Trophoblast cell (in vitro differentiated cells and primary cell): ENCODE measurements at regions not wholly inside any gene's neighbourhood (a gene's known extent, or its start where the extent isn't known, plus 50 kb on each side); places are given as distances from the start of the nearest gene placed in this dataset.

Source experiments
- DNase-seq, 2 donors: peaks; one replicate each; pipeline ENCODE4 v3.0.0-alpha.2; 2016
- H2AFZ ChIP-seq: 2 replicates; pipeline ENCODE4 v1.6.1; 2013; ENCODE audit warnings: low read length, moderate library complexity, mild to moderate bottlenecking; ENCODE audit not compliant: insufficient read depth, poor library complexity
- H2AK5ac ChIP-seq: 2 replicates; pipeline ENCODE4 v1.6.1; 2013; ENCODE audit warnings: mild to moderate bottlenecking, low read length
- H2BK120ac ChIP-seq: 2 replicates; pipeline ENCODE4 v1.6.1; 2013; ENCODE audit warnings: low read length, mild to moderate bottlenecking, moderate library complexity; ENCODE audit not compliant: insufficient read depth, poor library complexity
- H2BK12ac ChIP-seq: 2 replicates; pipeline ENCODE4 v1.6.1; 2013; ENCODE audit warnings: mild to moderate bottlenecking, low read length, moderate library complexity
- H2BK5ac ChIP-seq: 2 replicates; pipeline ENCODE4 v1.6.1; 2013; ENCODE audit warnings: low read length, low read depth, moderate library complexity, mild to moderate bottlenecking; ENCODE audit not compliant: poor library complexity
- H3K14ac ChIP-seq: 2 replicates; pipeline ENCODE4 v1.6.1; 2013; ENCODE audit warnings: mild to moderate bottlenecking, low read length
- H3K18ac ChIP-seq: 2 replicates; pipeline ENCODE4 v1.6.1; 2013; ENCODE audit warnings: mild to moderate bottlenecking, low read length
- H3K23ac ChIP-seq: 2 replicates; pipeline ENCODE4 v1.6.1; 2013; ENCODE audit warnings: low read length
- H3K27ac ChIP-seq: 2 replicates; pipeline ENCODE4 v1.5.1; 2013; ENCODE audit warnings: low read depth, mild to moderate bottlenecking, inconsistent platforms, low read length, moderate library complexity
- H3K27me3 ChIP-seq: 2 replicates; pipeline ENCODE4 v1.6.1; 2013; ENCODE audit warnings: inconsistent platforms, mild to moderate bottlenecking, low read length, moderate library complexity; ENCODE audit not compliant: insufficient read depth
- H3K36me3 ChIP-seq, 2 experiments: 1 replicate in 1 of 2; 2 replicates in 1 of 2; pipeline ENCODE4 v1.6.1; 2013; ENCODE audit warnings: low read length in 2 of 2, mild to moderate bottlenecking in 2 of 2, moderate library complexity in 1 of 2; ENCODE audit not compliant: insufficient read depth in 2 of 2, control insufficient read depth in 1 of 2
- H3K4ac ChIP-seq: 2 replicates; pipeline ENCODE4 v1.6.1; 2013; ENCODE audit warnings: low read depth, mild to moderate bottlenecking, low read length, moderate library complexity
- H3K4me1 ChIP-seq, 2 experiments: 1 replicate in 1 of 2; 2 replicates in 1 of 2; pipeline ENCODE4 v1.6.1; 2013; ENCODE audit warnings: low read length in 2 of 2, mild to moderate bottlenecking in 2 of 2, moderate library complexity in 1 of 2; ENCODE audit not compliant: insufficient read depth in 2 of 2, control insufficient read depth in 1 of 2
- H3K4me2 ChIP-seq: 2 replicates; pipeline ENCODE4 v1.6.1; 2013; ENCODE audit warnings: inconsistent platforms, mild to moderate bottlenecking, low read length, moderate library complexity
- H3K4me3 ChIP-seq: 2 replicates; pipeline ENCODE4 v1.5.1; 2013; ENCODE audit warnings: mild to moderate bottlenecking, low read depth, low read length, inconsistent platforms
- H3K79me1 ChIP-seq: one replicate; pipeline ENCODE4 v1.6.1; 2013; ENCODE audit warnings: low read length
- H3K79me2 ChIP-seq: 2 replicates; pipeline ENCODE4 v1.6.1; 2013; ENCODE audit warnings: low read length, mild to moderate bottlenecking; ENCODE audit not compliant: control insufficient read depth, insufficient read depth, poor library complexity
- H3K9ac ChIP-seq: 2 replicates; pipeline ENCODE4 v1.6.1; 2013; ENCODE audit warnings: mild to moderate bottlenecking, low read length
- H3K9me3 ChIP-seq: 2 replicates; pipeline ENCODE4 v1.6.1; 2013; ENCODE audit warnings: low read depth, mild to moderate bottlenecking, control low read depth, inconsistent platforms, low read length; ENCODE audit not compliant: insufficient read depth
- H4K12ac ChIP-seq: 2 replicates; pipeline ENCODE4 v1.6.1; 2013; ENCODE audit warnings: low read depth, mild to moderate bottlenecking, low read length, moderate library complexity
- H4K8ac ChIP-seq: 2 replicates; pipeline ENCODE4 v1.6.1; 2013; ENCODE audit warnings: low read depth, mild to moderate bottlenecking, low read length, moderate library complexity
- H4K91ac ChIP-seq: one replicate; pipeline ENCODE4 v1.6.1; 2013; ENCODE audit warnings: low read depth, mild to moderate bottlenecking, low read length, moderate library complexity
- WGBS: extraction: QIAGEN DNeasy Blood & Tissue Kit; methylation state at CpG from one replicate; pipeline ENCODE4 v1.1.7; 2013; ENCODE audit warnings: missing lambda C conversion rate; ENCODE audit not compliant: insufficient read length, insufficient coverage; ENCODE audit errors: extremely low coverage; 5-methylcytosine and 5-hydroxymethylcytosine counted together

DNA sequence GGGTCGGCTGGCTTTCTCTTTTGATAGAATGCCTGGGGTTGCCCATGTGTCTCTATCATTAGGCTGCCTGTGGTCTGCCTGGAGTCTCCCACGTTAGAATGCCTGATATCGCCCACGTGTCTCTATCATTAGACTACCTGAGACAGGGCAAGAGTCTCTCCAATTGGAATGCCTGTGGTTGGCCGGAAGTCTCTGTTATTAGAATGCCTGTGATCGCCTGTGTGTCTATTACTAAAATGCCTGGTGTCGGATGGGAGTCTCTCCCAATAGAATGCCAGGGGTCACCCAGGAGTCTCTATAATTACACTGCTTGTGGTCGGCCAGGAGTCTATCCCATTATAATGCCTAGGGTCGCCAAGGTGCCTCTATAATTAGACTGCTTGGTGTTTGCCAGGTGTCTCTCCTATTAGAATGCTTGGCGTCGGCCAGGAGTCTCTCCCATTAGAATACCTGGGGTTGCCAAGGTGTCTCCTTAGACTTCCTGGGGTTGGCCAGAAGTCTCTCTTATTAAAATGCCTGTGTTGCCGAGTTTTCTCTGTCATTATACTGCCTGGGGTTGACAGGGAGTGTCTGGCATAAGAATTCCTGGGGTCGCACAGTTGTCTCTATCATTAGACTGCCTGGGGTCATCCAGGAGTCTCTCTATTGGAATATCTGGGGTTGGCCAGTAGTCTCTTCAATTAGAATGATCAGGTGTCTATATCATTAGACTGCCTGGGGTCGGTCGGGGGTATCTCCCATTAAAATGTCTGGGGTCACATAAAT lies 2272.8 kb downstream of the TP53TG3F start:
- no peaks in the 10 kb centered on the region for H3K36me3 ChIP-seq
- H3K18ac ChIP-seq, result no peak overlapping the region
- H2AK5ac ChIP-seq, result no peak overlapping the region
- no peak overlapping the region for H3K9ac ChIP-seq
- no peak overlapping the region for H3K27ac ChIP-seq
- H4K8ac ChIP-seq, result no peak overlapping the region
- no peak overlapping the region for H3K4me3 ChIP-seq
- no peaks in the 10 kb centered on the region for H3K4me1 ChIP-seq
- no peaks in the 10 kb centered on the region for H3K79me2 ChIP-seq
- H2BK5ac ChIP-seq, result no peak overlapping the region
- H3K14ac ChIP-seq, result no peak overlapping the region
- H2BK12ac ChIP-seq, result no peak overlapping the region
- H3K23ac ChIP-seq, result no peak overlapping the region
- no peak overlapping the region for H2BK120ac ChIP-seq
- H3K27me3 ChIP-seq, result no peaks in the 10 kb centered on the region
- no peak overlapping the region for H3K4me2 ChIP-seq
- WGBS, result no CpG with 5 or more reads among the region's 15 CpGs
- DNase-seq, result no peak
- no peak overlapping the region for H4K12ac ChIP-seq
- H4K91ac ChIP-seq, result no peak overlapping the region
- H3K4ac ChIP-seq, result no peak overlapping the region
- H3K9me3 ChIP-seq, result peaks cover 44% of the 10 kb centered on the region
- no peak overlapping the region for H2AFZ ChIP-seq
- no peaks in the 10 kb centered on the region for H3K79me1 ChIP-seq

DNA sequence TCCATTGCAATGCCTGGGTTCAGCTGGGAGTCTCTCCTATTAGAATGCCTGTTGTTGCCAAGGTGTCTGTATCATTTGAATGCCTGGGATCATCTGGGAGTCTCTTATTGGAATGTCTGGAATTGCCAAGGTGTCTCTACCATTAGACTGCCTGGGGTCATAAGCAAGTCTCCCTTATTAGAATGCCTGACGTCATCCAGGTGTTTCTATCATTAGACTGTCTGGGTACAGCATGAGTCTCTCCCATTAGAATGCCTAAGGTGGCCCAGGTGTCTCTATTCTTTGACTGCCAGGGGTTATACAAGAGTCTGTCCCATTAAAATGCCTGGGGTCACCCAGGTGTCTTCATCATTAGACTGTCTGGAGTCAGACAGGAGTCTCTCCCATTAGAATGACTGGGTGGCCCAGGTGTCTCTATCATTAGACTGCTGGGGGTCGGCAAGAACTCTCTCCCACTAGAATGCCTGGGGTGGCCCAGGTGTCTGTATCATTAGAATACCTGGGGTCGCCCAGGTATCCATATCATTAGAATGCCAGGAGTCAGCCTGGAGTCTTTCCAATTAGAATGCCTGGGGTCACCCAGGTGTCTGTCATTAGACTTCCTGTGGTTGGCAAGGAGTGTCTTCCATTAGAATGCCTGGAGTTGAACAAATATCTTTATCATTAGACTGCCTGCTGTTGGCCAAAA lies 2274.0 kb downstream of the TP53TG3F start:
- Histone ChIP-seq H3K4ac (no peak overlapping the region), H3K9ac (no peak overlapping the region), H3K4me2 (no peak overlapping the region), H2AK5ac (no peak overlapping the region), H4K12ac (no peak overlapping the region), H4K91ac (no peak overlapping the region), H3K79me1 (no peaks in the 10 kb centered on the region), H3K14ac (no peak overlapping the region), H2BK120ac (no peak overlapping the region), H3K4me1 (no peaks in the 10 kb centered on the region), H3K27me3 (no peaks in the 10 kb centered on the region), H3K9me3 (peaks cover 42% of the 10 kb centered on the region), H3K4me3 (no peak overlapping the region), H4K8ac (no peak overlapping the region), H2BK12ac (no peak overlapping the region), H3K79me2 (no peaks in the 10 kb centered on the region), H2AFZ (no peak overlapping the region), H3K18ac (no peak overlapping the region), H3K27ac (no peak overlapping the region), H2BK5ac (no peak overlapping the region), H3K23ac (no peak overlapping the region), H3K36me3 (no peaks in the 10 kb centered on the region)
- no CpG with 5 or more reads among the region's 3 CpGs for WGBS
- no peak for DNase-seq

DNA sequence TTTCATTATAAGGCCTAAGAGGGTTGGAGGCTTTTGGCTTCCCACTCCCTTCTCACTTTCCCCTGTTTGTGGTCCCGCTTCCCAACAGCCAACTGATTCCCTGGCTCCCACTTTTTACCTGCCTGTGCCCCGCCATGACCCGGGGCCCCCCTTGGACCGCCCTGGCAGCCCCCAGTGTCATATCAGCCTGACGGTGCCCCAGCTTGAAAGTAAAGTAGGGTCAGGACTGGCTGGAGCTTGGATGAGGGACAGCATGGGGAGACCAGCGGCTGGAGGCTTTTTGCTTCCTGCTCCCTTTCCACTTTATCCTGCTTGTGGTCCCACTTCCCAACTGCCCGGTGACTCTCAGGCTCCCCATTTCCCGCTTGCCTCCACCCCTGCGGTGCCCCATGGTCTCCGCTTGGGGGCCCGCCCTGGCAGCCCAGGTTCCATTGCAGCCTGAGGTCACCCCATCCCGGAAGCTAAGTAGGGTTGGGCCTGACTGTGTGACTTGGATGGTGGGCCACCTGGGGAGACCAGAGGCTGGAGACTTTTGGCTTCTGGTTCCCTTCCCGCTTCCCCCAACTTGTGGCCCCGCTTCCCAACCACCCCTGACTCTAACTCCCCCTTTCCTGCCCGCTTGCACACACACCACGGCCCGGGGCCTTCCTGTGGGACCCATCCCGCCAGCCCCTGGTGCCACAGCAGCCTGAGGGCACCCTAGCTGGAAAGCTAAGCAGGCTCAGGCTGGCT lies 2274.7 kb downstream of the TP53TG3F start:
- Histone ChIP-seq H2BK12ac (no peak overlapping the region), H3K4me1 (no peaks in the 10 kb centered on the region), H3K23ac (no peak overlapping the region), H3K79me2 (no peaks in the 10 kb centered on the region), H3K9ac (no peak overlapping the region), H3K14ac (no peak overlapping the region), H4K8ac (no peak overlapping the region), H3K4me2 (no peak overlapping the region), H2AK5ac (no peak overlapping the region), H3K79me1 (no peaks in the 10 kb centered on the region), H2BK5ac (no peak overlapping the region), H3K4ac (no peak overlapping the region), H3K36me3 (no peaks in the 10 kb centered on the region), H4K91ac (no peak overlapping the region), H4K12ac (no peak overlapping the region), H2AFZ (no peak overlapping the region), H3K27me3 (no peaks in the 10 kb centered on the region), H3K4me3 (no peak overlapping the region), H3K18ac (no peak overlapping the region), H3K27ac (no peak overlapping the region), H3K9me3 (peaks cover 42% of the 10 kb centered on the region), H2BK120ac (no peak overlapping the region)
- no CpG with 5 or more reads among the region's 18 CpGs for WGBS
- no peak for DNase-seq

DNA sequence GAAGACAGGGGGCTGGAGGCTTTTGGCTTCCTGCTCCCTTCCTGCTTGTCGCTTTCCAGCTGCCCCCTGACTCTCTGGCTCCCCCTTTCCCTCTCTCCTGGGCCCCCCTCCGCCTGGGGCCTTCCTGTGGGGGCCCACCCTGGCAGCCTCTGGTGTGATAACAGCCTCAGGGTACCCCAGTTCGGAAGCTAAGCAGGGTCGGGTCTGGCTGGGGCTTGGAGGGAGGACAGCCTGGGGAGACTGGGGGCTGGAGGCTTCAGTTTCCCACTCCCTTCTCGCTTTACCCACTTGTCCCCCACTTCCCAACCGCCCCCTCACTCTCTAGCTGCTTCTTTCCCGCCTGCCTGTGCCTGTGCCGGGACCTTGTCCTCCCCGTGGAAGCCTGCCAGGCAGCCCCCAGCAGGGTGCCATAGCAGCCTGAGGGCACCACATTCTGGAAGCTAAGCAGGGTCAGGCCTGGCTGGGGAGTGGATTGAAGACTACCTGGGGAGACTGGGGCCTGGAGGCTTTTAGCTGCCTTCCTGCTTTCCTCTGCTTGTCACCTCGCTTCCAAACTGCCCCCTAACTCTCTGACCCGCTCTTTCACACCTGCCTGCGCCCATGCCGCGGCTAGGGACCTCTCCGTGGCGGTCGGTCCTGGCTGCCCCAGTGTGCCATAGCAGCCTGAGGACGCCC lies 2275.5 kb downstream of the TP53TG3F start:
- Histone ChIP-seq H4K8ac (no peak overlapping the region), H3K9me3 (peaks cover 40% of the 10 kb centered on the region), H3K79me1 (no peaks in the 10 kb centered on the region), H3K79me2 (no peaks in the 10 kb centered on the region), H3K27me3 (no peaks in the 10 kb centered on the region), H4K12ac (no peak overlapping the region), H2BK120ac (no peak overlapping the region), H2BK5ac (no peak overlapping the region), H3K18ac (no peak overlapping the region), H3K36me3 (no peaks in the 10 kb centered on the region), H3K9ac (no peak overlapping the region), H3K4me2 (no peak overlapping the region), H3K4me1 (no peaks in the 10 kb centered on the region), H3K4ac (no peak overlapping the region), H2AFZ (no peak overlapping the region), H3K23ac (no peak overlapping the region), H3K14ac (no peak overlapping the region), H3K4me3 (no peak overlapping the region), H2BK12ac (no peak overlapping the region), H4K91ac (no peak overlapping the region), H3K27ac (no peak overlapping the region), H2AK5ac (no peak overlapping the region)
- no CpG with 5 or more reads among the region's 18 CpGs for WGBS
- DNase-seq, result no peak
